ENCODE measurements at regions not wholly inside any gene's neighbourhood (a gene's known extent, or its start where the extent isn't known, plus 50 kb on each side); places are given as distances from the start of the nearest gene placed in this dataset.

GRCh38 chr4:175480404-175480803 lies 331.7 kb downstream of the GPM6A start:
- no peak for DNase-seq
- Mint-ChIP-seq H3K27ac (no peak overlapping the region), H3K27me3 (ENCODE audit: low read depth) (no peaks in the 10 kb centered on the region), H3K4me1 (ENCODE audit: low read depth) (no peaks in the 10 kb centered on the region), H3K36me3 (ENCODE audit: low read depth) (no peaks in the 10 kb centered on the region), H3K4me3 (no peak overlapping the region), H3K9me3 (no peaks in the 10 kb centered on the region)
- CTCF ChIA-PET: no interaction called here
- intact Hi-C loops (cut with micrococcal nuclease): no loop called here

DNA sequence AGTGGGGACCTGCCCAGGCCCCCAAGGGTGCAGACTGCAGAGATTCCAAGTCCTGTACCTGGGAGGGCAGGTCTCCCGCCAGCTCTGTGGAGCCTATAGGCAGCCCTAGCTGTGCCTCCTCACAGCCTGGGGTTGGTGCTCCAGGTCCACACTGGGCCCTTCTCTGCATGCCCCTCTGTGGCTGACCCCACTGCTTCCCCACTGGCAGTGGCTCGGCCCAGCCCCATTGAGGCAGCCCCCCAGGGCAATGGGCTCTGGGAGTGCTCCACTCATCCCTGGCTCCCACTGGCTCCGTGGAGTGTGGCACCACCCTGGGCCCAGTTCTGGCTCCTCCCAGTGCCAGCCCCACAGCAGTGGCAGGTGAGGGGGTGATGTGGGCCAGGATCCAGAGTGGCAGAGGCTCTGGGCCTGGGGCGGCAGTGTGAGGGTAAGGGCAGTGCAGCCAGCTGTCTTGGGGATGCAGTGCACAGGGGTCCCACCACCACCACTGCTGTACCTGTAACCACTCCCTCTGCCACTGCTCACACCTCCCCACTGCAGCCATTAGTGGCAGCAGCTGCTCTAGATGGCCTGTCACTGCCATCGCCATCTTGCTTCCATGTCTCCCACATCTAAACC lies 312.2 kb downstream of the GPM6A start:
- Mint-ChIP-seq H3K27ac (no peak overlapping the region), H3K27me3 (ENCODE audit: low read depth) (no peaks in the 10 kb centered on the region), H3K9me3 (peaks cover 7% of the 10 kb centered on the region), H3K4me1 (ENCODE audit: low read depth) (no peaks in the 10 kb centered on the region), H3K36me3 (ENCODE audit: low read depth) (no peaks in the 10 kb centered on the region), H3K4me3 (no peak overlapping the region)
- intact Hi-C loops (cut with micrococcal nuclease): no loop called here
- no peak for DNase-seq
- CTCF ChIA-PET: no interaction called here

- no peaks in the 10 kb centered on the region for H3K36me3 Mint-ChIP-seq (ENCODE audit: low read depth)
- no peak for DNase-seq
- intact Hi-C loops (cut with micrococcal nuclease): no loop called here
- no peak overlapping the region for H3K4me3 Mint-ChIP-seq
- CTCF ChIA-PET: no interaction called here
- H3K4me1 Mint-ChIP-seq (ENCODE audit: low read depth): no peaks in the 10 kb centered on the region
- no peak overlapping the region for H3K27ac Mint-ChIP-seq
- H3K9me3 Mint-ChIP-seq: peaks cover 4% of the 10 kb centered on the region
- H3K27me3 Mint-ChIP-seq (ENCODE audit: low read depth): no peaks in the 10 kb centered on the region
Measured at GRCh38 chr4:175504318-175504717, 307.7 kb downstream of the GPM6A start.

- H3K4me1 Mint-ChIP-seq (ENCODE audit: low read depth): no peaks in the 10 kb centered on the region
- no peak overlapping the region for H3K4me3 Mint-ChIP-seq
- H3K9me3 Mint-ChIP-seq: no peaks in the 10 kb centered on the region
- H3K27ac Mint-ChIP-seq: no peak overlapping the region
- intact Hi-C loops (cut with micrococcal nuclease): no loop called here
- no peaks in the 10 kb centered on the region for H3K36me3 Mint-ChIP-seq (ENCODE audit: low read depth)
- no peak for DNase-seq
- CTCF ChIA-PET: no interaction called here
- no peaks in the 10 kb centered on the region for H3K27me3 Mint-ChIP-seq (ENCODE audit: low read depth)
Measured at GRCh38 chr4:175509320-175509719, 302.7 kb downstream of the GPM6A start.

DNA sequence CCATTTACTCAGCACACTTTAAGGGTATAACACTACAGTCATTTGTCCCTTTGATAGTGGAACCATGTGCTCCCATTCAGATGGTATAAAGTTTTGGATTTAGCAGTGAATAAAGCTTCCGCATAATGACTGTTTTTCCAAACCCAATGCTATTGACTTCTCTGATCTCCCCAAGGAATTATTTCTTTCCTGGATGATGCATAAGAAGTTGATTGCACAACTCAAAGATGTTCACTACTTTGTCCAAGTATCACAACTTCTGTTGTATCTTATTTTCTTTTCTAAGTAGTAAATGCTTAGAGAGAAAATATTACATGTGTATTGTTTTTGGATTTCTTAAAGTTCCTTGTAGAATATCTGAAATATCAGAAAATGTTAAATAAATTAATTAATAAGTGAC lies 300.2 kb downstream of the GPM6A start:
- H3K4me3 Mint-ChIP-seq: no peak overlapping the region
- no peaks in the 10 kb centered on the region for H3K9me3 Mint-ChIP-seq
- H3K27ac Mint-ChIP-seq: no peak overlapping the region
- CTCF ChIA-PET: no interaction called here
- no peaks in the 10 kb centered on the region for H3K36me3 Mint-ChIP-seq (ENCODE audit: low read depth)
- DNase-seq: no peak
- H3K4me1 Mint-ChIP-seq (ENCODE audit: low read depth): no peaks in the 10 kb centered on the region
- intact Hi-C loops (cut with micrococcal nuclease): no loop called here
- no peaks in the 10 kb centered on the region for H3K27me3 Mint-ChIP-seq (ENCODE audit: low read depth)

GRCh38 chr4:175514174-175514573 lies 297.9 kb downstream of the GPM6A start:
- H3K4me1 Mint-ChIP-seq (ENCODE audit: low read depth): no peaks in the 10 kb centered on the region
- intact Hi-C loops (cut with micrococcal nuclease): no loop called here
- H3K4me3 Mint-ChIP-seq: no peak overlapping the region
- H3K36me3 Mint-ChIP-seq (ENCODE audit: low read depth): no peaks in the 10 kb centered on the region
- DNase-seq: no peak
- H3K27ac Mint-ChIP-seq: no peak overlapping the region
- no peaks in the 10 kb centered on the region for H3K27me3 Mint-ChIP-seq (ENCODE audit: low read depth)
- no peaks in the 10 kb centered on the region for H3K9me3 Mint-ChIP-seq
- CTCF ChIA-PET: no interaction called here

DNA sequence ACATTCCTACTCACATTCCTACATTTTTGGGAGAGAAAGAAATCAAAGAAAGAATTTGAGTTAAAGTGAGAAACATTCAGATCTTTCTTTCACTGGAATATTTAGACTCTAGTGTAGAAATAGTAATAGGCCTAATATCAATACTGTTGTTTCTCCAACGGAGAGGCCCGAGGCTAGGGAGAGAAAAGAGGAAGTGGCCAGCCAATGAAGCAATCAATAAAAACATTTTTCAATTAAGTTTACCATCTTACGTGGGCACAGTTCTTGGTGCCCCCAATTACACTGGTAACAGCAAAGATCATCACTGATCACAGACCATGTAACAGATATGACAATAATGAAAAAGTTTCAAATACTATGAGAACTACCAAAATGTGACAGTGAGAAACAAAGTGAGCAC lies 281.4 kb downstream of the GPM6A start:
- no peaks in the 10 kb centered on the region for H3K4me1 Mint-ChIP-seq (ENCODE audit: low read depth)
- no peak overlapping the region for H3K27ac Mint-ChIP-seq
- H3K9me3 Mint-ChIP-seq: no peaks in the 10 kb centered on the region
- no peak for DNase-seq
- H3K27me3 Mint-ChIP-seq (ENCODE audit: low read depth): no peaks in the 10 kb centered on the region
- intact Hi-C loops (cut with micrococcal nuclease): no loop called here
- no peak overlapping the region for H3K4me3 Mint-ChIP-seq
- CTCF ChIA-PET: no interaction called here
- no peaks in the 10 kb centered on the region for H3K36me3 Mint-ChIP-seq (ENCODE audit: low read depth)

- CTCF ChIA-PET: no interaction called here
- Mint-ChIP-seq H3K9me3 (no peaks in the 10 kb centered on the region), H3K4me1 (ENCODE audit: low read depth) (no peaks in the 10 kb centered on the region), H3K27ac (no peak overlapping the region), H3K36me3 (ENCODE audit: low read depth) (no peaks in the 10 kb centered on the region), H3K4me3 (no peak overlapping the region), H3K27me3 (ENCODE audit: low read depth) (no peaks in the 10 kb centered on the region)
- intact Hi-C loops (cut with micrococcal nuclease): no loop called here
- no peak for DNase-seq
Measured at GRCh38 chr4:175531405-175532091, 280.5 kb downstream of the GPM6A start.

- no peaks in the 10 kb centered on the region for H3K9me3 Mint-ChIP-seq
- H3K4me1 Mint-ChIP-seq (ENCODE audit: low read depth): no peaks in the 10 kb centered on the region
- no peak for DNase-seq
- intact Hi-C loops (cut with micrococcal nuclease): loop anchor here (2.0 kb wide), 2 partner anchors 772 to 1172 kb away; no protein-coding TSS in a partner anchor
- no peak overlapping the region for H3K4me3 Mint-ChIP-seq
- no peaks in the 10 kb centered on the region for H3K27me3 Mint-ChIP-seq (ENCODE audit: low read depth)
- H3K27ac Mint-ChIP-seq: no peak overlapping the region
- no peaks in the 10 kb centered on the region for H3K36me3 Mint-ChIP-seq (ENCODE audit: low read depth)
- CTCF ChIA-PET: interaction anchor here (0.6 to 1.0 kb wide), 2 partner anchors 146 to 773 kb away, joined by 4 to 5 read pairs; no protein-coding TSS in a partner anchor
Measured at GRCh38 chr4:175536852-175537453, 275.1 kb downstream of the GPM6A start.

- no peak for DNase-seq
- CTCF ChIA-PET: no interaction called here
- Mint-ChIP-seq H3K27ac (no peak overlapping the region), H3K36me3 (ENCODE audit: low read depth) (no peaks in the 10 kb centered on the region), H3K4me3 (no peak overlapping the region), H3K27me3 (ENCODE audit: low read depth) (no peaks in the 10 kb centered on the region), H3K4me1 (ENCODE audit: low read depth) (no peaks in the 10 kb centered on the region), H3K9me3 (no peaks in the 10 kb centered on the region)
- intact Hi-C loops (cut with micrococcal nuclease): no loop called here
Measured at GRCh38 chr4:175539498-175539897, 272.6 kb downstream of the GPM6A start.

DNA sequence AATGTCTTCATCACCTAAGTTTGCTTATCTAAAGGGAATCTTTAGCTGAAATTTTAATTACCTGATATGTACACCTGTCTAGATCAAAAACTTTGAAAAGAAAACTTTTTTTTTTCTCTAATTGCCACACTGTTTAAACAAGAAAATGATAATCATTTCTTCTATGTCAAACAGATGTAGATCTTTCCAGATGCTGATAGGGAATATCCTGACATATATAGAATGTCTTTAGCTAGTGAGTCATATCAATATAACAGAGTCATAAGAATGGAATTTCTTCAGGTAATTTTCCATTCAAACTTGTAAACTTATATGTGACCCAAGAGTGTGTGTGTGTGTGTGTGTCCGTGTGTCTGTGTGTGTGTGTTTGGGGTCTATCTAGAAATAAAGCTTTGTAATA lies 271.9 kb downstream of the GPM6A start:
- Mint-ChIP-seq H3K9me3 (no peaks in the 10 kb centered on the region), H3K4me1 (ENCODE audit: low read depth) (no peaks in the 10 kb centered on the region), H3K27ac (no peak overlapping the region), H3K36me3 (ENCODE audit: low read depth) (no peaks in the 10 kb centered on the region), H3K4me3 (no peak overlapping the region), H3K27me3 (ENCODE audit: low read depth) (no peaks in the 10 kb centered on the region)
- no peak for DNase-seq
- intact Hi-C loops (cut with micrococcal nuclease): no loop called here
- CTCF ChIA-PET: no interaction called here

DNA sequence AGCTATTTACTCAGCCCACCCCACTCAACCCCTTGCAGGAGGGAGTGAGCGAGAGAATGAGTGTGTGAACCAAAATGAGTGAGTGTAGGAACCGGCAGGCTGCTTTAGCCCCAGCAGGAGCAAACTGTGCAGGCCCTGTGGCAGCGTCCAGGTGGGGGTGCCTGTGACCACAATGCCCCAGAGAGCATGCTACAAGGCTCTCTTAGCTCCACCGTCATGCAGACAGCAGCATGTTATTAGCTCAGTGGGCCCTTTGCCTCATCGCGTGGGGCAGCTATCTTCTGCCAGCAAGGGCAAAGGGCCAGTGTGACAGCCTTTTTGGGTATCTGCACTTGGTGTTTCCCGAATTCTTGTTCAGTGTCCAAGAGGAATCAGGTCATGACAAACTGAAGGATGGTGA lies 271.3 kb downstream of the GPM6A start:
- Mint-ChIP-seq H3K27ac (no peak overlapping the region), H3K4me1 (ENCODE audit: low read depth) (no peaks in the 10 kb centered on the region), H3K9me3 (no peaks in the 10 kb centered on the region), H3K36me3 (ENCODE audit: low read depth) (no peaks in the 10 kb centered on the region), H3K27me3 (ENCODE audit: low read depth) (no peaks in the 10 kb centered on the region), H3K4me3 (no peak overlapping the region)
- CTCF ChIA-PET: no interaction called here
- intact Hi-C loops (cut with micrococcal nuclease): no loop called here
- DNase-seq: no peak

DNA sequence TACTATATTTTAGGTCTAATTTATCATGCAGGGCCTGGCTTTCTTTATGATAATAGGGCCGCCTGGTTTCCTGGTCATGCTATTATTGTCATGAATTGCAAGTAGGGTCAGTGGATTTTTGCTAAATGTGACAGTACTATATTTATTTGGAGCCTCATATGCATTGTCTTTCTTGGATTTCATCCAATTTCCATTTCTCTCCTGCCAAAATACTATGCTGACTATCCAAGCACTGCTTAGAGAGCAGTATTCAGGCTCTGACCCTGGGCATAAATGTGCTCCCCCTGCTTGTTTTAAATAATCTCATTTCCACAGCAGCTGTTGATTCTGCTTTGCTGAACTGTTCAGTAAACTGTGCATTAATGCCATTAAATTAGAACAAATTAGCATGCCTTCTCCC lies 269.3 kb downstream of the GPM6A start:
- Mint-ChIP-seq H3K27me3 (ENCODE audit: low read depth) (no peaks in the 10 kb centered on the region), H3K4me1 (ENCODE audit: low read depth) (no peaks in the 10 kb centered on the region), H3K36me3 (ENCODE audit: low read depth) (no peaks in the 10 kb centered on the region), H3K9me3 (peaks cover 2% of the 10 kb centered on the region), H3K27ac (no peak overlapping the region), H3K4me3 (no peak overlapping the region)
- CTCF ChIA-PET: no interaction called here
- intact Hi-C loops (cut with micrococcal nuclease): no loop called here
- DNase-seq: no peak
